Thoracic aorta (tissue), 2 donors: ENCODE measurements at regions not wholly inside any gene's neighbourhood (a gene's known extent, or its start where the extent isn't known, plus 50 kb on each side); places are given as distances from the start of the nearest gene placed in this dataset.

Experiments
- ATAC-seq: fragments of 150-250 bp; one replicate; pipeline ENCODE4 v1.8.0; 2017; ENCODE audit warnings: low read depth; ENCODE audit not compliant: insufficient number of reproducible peaks, low FRiP score
- DNase-seq: peaks from one replicate; pipeline ENCODE4 v3.0.0-alpha.2; 2020; ENCODE audit warnings: low spot score
- H3K27ac ChIP-seq, 2 donors: fragments of 200-600 bp; sonication (generic); 1 replicate in 1 of 2; 2 replicates in 1 of 2; pipeline ENCODE4 v1.5.1; 2016; ENCODE audit warnings: mild to moderate bottlenecking in 2 of 2, moderate library complexity in 2 of 2
- H3K27me3 ChIP-seq: fragments of 200-600 bp; sonication (generic); replicated peaks from 2 replicates; pipeline ENCODE4 v1.6.0; 2016; ENCODE audit warnings: mild to moderate bottlenecking; ENCODE audit not compliant: insufficient read depth
- H3K36me3 ChIP-seq: fragments of 200-600 bp; sonication (generic); one replicate; pipeline ENCODE4 v1.5.1; 2016
- H3K4me1 ChIP-seq, 2 donors: fragments of 200-600 bp; sonication (generic); 1 replicate in 1 of 2; 2 replicates in 1 of 2; pipeline versions ENCODE4 v1.5.1 to v1.6.0; 2016; ENCODE audit warnings: low read depth in 2 of 2, mild to moderate bottlenecking in 1 of 2; ENCODE audit not compliant: control insufficient read depth in 1 of 2
- H3K4me3 ChIP-seq: fragments of 200-600 bp; sonication (generic); 2 replicates; pipeline ENCODE4 v1.5.1; 2016; ENCODE audit warnings: mild to moderate bottlenecking
- H3K9me3 ChIP-seq: fragments of 200-600 bp; sonication (generic); 2 replicates; pipeline ENCODE4 v1.5.1; 2016
- TF ChIP-seq, protein P1 (sequence below): fragments of 200-600 bp; sonication (generic); IDR thresholded peaks from one replicate; pipeline ENCODE4 v1.5.1; 2019; ENCODE audit warnings: antibody characterized with exemption

DNA sequence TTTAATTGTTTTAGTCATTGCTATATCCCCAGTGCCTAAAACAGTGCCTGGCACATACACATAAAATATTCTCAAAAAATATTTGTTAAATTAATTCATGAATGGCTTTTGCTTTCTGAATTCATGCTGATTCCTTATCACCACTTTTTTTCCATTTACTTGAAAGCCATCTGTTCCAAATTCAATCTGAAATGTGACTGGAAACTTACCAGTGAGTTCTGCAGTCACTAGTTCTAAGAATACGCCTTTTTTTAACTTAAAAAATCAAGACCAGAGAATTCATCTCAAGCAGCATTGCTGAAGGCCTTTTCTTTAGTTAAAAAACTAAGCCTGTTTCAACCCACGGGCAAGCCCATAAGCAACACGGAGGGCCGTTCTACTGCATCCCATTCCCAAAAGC lies 114.0 kb upstream of the ERCC4 start:
- no peak for DNase-seq
- H3K4me1 ChIP-seq: no peaks in the 10 kb centered on the region
- TF ChIP-seq, protein P1, sequence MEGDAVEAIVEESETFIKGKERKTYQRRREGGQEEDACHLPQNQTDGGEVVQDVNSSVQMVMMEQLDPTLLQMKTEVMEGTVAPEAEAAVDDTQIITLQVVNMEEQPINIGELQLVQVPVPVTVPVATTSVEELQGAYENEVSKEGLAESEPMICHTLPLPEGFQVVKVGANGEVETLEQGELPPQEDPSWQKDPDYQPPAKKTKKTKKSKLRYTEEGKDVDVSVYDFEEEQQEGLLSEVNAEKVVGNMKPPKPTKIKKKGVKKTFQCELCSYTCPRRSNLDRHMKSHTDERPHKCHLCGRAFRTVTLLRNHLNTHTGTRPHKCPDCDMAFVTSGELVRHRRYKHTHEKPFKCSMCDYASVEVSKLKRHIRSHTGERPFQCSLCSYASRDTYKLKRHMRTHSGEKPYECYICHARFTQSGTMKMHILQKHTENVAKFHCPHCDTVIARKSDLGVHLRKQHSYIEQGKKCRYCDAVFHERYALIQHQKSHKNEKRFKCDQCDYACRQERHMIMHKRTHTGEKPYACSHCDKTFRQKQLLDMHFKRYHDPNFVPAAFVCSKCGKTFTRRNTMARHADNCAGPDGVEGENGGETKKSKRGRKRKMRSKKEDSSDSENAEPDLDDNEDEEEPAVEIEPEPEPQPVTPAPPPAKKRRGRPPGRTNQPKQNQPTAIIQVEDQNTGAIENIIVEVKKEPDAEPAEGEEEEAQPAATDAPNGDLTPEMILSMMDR: no peak
- no peak overlapping the region for H3K27ac ChIP-seq
- H3K4me3 ChIP-seq: no peak overlapping the region
- no peaks in the 10 kb centered on the region for H3K36me3 ChIP-seq
- no peaks in the 10 kb centered on the region for H3K9me3 ChIP-seq
- no peak for ATAC-seq
- H3K27me3 ChIP-seq: no peaks in the 10 kb centered on the region

DNA sequence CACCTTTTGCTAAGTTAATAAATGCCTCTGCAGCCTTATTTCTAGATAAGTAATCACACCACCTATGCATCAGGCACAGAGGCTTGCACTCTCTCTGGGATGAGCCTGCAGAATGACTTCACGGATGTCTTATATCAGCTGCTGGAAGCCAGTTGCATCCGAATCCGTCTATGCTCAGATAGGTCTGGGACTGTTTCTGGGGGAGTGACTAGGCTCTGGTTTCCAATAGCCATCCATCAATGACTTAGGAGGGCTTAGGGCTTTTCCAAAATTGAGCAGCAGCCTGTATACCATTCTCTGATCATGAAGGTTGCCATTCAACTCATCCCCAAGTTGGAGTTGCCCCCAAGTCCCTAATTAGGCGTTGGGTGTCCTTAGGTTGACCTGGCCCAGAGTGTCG lies 113.3 kb upstream of the ERCC4 start:
- ATAC-seq (no peak), DNase-seq (no peak)
- TF ChIP-seq, protein P1: no peak
- Histone ChIP-seq H3K9me3 (no peaks in the 10 kb centered on the region), H3K4me3 (no peak overlapping the region), H3K27ac (no peak overlapping the region), H3K36me3 (no peaks in the 10 kb centered on the region), H3K4me1 (no peaks in the 10 kb centered on the region), H3K27me3 (no peaks in the 10 kb centered on the region)

DNA sequence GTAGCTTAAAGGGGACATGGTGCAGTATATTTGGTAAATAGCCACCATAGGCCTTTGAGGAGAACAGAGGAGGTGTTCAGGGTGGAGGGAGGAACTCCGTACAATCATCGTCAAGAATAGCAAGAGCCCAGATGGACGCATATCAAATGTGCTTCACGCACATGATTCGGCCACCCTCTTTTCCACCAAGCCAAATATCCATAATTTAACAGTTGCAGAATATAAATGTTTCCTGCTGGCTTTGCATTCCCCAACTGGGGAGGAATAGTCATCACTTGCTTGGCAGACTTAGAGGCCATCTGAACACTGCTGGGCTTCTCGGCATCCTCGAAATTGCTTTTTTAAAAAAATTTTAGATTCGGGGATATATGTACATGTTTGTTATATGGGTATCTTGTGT lies 111.9 kb upstream of the ERCC4 start:
- Histone ChIP-seq H3K36me3 (no peaks in the 10 kb centered on the region), H3K27ac (no peak overlapping the region), H3K4me3 (no peak overlapping the region), H3K4me1 (no peaks in the 10 kb centered on the region), H3K27me3 (no peaks in the 10 kb centered on the region), H3K9me3 (no peaks in the 10 kb centered on the region)
- DNase-seq: no peak
- TF ChIP-seq, protein P1: no peak
- ATAC-seq: no peak

DNA sequence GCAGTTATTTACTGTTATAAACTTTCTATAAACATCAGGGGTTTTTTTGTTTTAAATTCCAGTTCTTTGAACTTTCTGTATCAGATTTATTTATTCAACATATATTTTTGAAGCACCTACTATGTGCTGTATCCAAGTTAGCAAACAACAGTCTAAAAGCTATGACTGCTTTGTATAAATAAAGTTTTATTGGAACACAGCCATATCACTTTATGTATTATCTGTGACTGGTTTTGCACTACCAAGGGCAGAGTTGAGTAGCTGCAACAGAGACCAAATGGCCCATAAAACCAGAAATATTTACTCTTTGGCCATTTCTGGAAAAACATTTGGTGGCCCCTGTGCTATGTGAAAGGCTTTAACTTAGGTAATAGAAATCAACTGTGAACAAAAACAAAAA lies 110.2 kb upstream of the ERCC4 start:
- Histone ChIP-seq H3K27ac (no peak overlapping the region), H3K9me3 (no peaks in the 10 kb centered on the region), H3K27me3 (no peaks in the 10 kb centered on the region), H3K36me3 (no peaks in the 10 kb centered on the region), H3K4me1 (no peaks in the 10 kb centered on the region), H3K4me3 (no peak overlapping the region)
- DNase-seq: no peak
- TF ChIP-seq, protein P1: no peak
- no peak for ATAC-seq

DNA sequence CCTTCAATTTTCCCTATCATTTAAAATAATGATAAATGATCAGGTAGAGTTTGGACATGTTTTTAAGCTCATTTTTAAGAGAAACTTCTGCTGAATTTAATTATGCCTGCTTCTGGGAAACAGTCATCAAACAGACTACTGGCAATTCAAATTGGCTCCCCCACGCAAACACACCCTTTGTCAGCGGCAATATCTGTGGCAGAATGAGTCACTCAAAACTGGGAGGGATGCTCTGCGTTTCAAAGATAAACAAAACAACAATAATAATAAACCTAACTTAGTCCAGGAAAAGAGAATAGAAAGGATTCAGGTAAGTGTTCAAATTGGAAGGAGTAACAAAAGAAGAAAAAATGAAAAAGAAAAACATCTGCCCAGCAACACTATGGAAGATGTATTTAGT lies 108.1 kb upstream of the ERCC4 start:
- Histone ChIP-seq H3K4me1 (no peaks in the 10 kb centered on the region), H3K4me3 (no peak overlapping the region), H3K36me3 (no peaks in the 10 kb centered on the region), H3K27me3 (no peaks in the 10 kb centered on the region), H3K27ac (no peak overlapping the region), H3K9me3 (no peaks in the 10 kb centered on the region)
- no peak for DNase-seq
- ATAC-seq: no peak
- TF ChIP-seq, protein P1: no peak
